GM18507 (cell line): ENCODE measurements at regions not wholly inside any gene's neighbourhood (a gene's known extent, or its start where the extent isn't known, plus 50 kb on each side); places are given as distances from the start of the nearest gene placed in this dataset.
"Not testable (repeated sequence)": the region's sequence is repeated elsewhere in the genome, so short reads cannot be mapped to it uniquely, and the experiment has no call there.

ENCODE experiments used
- DNase-seq: peaks from one replicate; pipeline ENCODE4 v3.0.0; 2011; ENCODE audit warnings: low read depth; ENCODE audit not compliant: insufficient read length; ENCODE audit errors: extremely low spot score
- FAIRE-seq: peaks from 2 replicates; lab custom pipeline; 2011; peaks lifted over from hg19 to GRCh38; lab: Jason Lieb, UNC

DNA sequence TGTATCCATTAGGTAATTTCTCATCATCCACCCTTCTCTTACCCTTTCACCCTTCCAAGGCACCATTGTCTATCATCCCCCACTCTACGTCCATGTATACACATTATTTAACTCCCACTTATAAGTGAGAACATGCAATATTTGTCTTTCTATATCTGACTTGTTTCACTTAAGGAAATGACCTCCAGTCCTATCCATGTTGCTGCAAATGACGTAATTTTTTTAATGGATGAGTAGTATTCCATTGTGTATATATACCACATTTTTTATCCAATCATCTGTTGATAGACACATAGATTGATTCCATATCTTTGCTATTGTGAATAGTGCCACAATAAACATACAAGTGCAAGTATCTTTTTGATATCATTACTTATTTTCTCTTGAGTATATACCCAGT, 322.9 kb upstream of the CXADR start:
- no peak for FAIRE-seq
- no peak for DNase-seq

DNA sequence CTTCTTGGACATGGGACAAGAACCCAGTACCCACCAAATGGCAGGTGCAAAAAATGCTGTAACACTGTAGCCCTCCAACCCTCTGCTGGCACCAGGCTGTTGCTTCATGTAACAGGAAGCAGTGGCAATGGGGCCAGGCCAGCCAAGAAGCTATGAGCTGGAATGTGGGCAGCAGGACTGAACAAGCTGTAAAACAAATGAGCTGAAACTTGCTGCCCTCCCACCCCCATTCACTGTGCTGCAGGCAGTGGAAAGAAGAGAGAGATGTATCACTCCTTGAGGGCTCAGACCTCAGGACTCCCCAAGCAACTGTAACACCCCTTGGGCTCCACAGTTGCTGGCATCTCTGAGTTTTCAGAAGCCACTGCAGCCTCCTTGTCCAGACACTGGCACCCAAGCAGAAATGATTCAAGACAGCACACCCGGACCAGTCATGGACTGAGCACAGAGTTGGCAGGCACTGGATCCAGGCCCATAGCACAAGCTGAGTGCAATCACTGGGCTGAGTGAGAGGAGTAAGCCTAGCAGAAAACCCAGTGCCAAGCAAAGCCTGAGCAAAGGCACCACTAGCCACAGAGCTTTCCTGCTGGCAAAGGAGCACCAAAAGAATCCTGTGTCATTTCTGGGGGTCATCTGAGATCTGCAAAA, 321.4 kb upstream of the CXADR start:
- no peak for FAIRE-seq
- DNase-seq = no peak

DNA sequence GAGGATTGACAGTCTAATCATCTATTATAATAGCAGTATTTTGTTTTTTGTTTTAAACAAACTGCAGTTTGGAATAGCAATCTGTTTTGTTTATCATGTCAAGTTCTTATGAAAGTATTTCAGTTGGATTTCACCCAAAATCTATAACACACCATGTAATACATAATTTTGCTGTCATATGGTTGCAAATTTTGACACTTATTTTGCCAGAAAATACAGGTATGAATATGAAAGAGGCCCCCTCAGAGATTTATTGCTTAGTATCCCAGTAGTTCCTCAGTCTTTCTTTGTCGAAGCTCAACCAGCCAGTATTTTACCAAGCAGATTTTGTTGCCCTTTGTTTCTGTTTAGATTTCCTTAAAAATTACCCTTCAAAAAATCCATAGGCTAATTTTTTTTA, 317.5 kb upstream of the CXADR start:
- DNase-seq (no peak), FAIRE-seq (no peak)

DNA sequence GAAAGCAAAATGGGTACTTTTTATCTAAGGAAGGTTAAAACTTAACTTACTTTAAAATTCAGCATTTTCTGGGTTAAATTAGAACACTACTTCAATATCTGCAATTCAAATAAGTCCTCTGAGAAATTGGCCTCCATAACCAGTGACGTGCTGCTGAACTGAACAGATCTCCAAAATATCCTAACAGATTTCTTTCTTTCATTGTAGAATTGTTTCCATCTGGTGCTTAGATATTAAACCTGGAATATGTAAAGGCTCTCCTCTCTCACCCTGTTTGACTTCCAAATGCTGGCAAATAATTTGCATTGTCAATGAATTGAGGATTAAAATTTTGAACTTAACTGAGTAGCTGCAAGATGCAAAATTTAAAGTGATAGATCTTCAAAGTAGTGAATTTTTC, 316.9 kb upstream of the CXADR start:
- no peak for FAIRE-seq
- DNase-seq = no peak

- no peak for DNase-seq
- FAIRE-seq = no peak
Measured at GRCh38 chr21:17196623-17197022, 316.2 kb upstream of the CXADR start.

DNA sequence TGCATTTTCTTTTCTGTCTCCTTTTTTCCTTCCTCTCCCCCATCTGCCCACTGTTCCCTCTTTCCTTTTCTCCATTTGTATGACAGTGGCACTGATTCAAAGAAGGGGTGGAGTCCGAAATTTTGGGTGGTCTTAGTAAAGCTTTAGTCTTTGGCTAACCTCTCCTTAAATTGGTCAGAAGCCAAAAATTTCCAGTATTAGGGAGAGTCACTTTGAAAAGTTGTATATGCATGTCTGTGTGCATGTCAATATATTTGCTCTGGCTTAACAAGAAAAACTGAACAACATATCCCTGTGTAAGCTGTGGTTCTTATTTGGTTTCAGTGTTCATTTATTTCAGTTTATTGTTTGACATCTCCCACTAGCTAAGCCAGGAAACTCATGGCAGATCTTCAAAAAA, 314.8 kb upstream of the CXADR start:
- no peak for DNase-seq
- no peak for FAIRE-seq

DNA sequence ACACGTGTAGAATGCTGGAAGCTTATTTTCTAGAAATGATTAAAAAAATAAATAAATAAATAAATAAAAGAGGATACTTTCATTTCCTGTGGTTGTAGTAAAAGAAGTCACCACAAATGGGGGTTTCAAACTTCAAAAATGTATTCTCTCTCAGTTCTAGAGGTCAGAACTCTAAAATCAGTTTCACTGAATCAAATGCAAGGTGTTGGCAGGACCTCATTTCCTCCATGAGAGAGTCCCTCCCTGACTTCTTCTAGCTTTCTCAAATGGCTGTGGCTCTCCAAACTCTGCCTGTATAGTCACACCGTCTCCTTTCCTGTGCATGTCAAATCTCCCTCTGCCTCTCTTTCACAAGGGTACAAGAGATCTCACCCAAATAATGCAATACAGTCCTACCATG, 312.6 kb upstream of the CXADR start:
- FAIRE-seq = no peak

GRCh38 chr21:17201741-17202260, 311.0 kb upstream of the CXADR start:
- FAIRE-seq (no peak), DNase-seq (no peak)

More for the DNA sequence above, 312.6 kb upstream of the CXADR start:
- DNase-seq = no peak

- no peak for FAIRE-seq
Measured at GRCh38 chr21:17214801-17215200, 298.0 kb upstream of the CXADR start.

DNA sequence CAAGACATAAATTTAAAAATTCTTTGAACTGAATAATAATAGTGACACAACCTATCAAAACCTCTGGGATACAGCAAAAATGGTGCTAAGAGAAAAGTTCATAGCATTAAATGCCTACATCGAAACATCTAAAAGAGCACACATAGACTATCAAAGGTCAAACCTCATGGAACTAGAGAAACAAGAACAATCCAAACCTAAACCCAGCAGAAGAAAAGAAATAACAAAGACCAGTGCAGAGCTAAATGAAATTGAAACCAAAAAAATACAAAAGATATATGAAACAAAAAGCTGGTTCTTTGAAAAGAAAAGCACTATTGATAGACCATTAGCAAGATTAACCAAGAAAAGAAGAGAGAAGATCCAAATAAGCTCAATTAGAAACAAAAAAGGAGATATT, 293.8 kb upstream of the CXADR start:
- not testable (repeated sequence) for FAIRE-seq, DNase-seq

More at GRCh38 chr21:17214801-17215200, 298.0 kb upstream of the CXADR start:
- no peak for DNase-seq

DNA sequence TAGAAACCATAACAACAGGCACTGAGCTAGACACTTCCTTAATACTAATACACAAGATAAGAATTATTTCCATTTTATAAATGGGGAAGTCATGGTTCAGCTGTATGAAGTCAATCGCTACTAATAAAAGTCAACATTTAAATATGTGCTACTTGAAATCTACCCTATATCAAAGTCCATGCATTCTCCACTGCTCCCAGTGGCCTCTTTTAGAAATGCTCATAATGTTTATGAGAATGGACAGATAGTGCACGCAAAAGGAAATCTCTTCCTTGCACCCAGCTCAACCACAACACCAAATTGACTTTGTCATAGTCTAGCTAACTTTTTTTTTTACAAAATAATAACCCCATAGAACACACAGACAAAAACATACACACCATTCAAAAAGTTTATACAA, 281.7 kb upstream of the CXADR start:
- no peak for FAIRE-seq
- DNase-seq = no peak

GRCh38 chr21:17231771-17232170, 281.1 kb upstream of the CXADR start:
- DNase-seq = no peak
- no peak for FAIRE-seq

GRCh38 chr21:17238468-17238867, 274.4 kb upstream of the CXADR start:
- FAIRE-seq = no peak

DNA sequence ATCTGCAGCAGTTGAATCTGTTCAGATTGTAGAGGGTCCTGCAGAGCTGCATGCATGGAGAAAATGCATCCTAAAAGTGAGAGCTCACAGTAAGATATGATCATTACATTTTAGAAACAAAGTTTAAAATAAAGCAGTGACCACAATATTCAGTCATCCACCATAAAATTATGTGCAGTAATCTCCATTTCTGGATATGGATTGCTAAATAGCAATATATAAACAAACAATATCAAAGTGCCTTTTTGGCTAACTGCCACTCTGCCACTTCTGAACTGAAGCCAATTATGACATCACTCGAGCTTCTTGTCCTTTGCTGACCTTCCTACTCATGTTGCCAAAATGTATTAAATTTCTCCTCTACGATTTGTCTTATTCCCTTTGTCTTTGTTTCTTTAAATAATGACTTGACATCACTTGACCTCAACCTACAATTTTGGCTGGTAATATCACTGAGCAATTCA, 262.0 kb upstream of the CXADR start:
- FAIRE-seq (no peak), DNase-seq (no peak)

More at GRCh38 chr21:17238468-17238867, 274.4 kb upstream of the CXADR start:
- DNase-seq = no peak

DNA sequence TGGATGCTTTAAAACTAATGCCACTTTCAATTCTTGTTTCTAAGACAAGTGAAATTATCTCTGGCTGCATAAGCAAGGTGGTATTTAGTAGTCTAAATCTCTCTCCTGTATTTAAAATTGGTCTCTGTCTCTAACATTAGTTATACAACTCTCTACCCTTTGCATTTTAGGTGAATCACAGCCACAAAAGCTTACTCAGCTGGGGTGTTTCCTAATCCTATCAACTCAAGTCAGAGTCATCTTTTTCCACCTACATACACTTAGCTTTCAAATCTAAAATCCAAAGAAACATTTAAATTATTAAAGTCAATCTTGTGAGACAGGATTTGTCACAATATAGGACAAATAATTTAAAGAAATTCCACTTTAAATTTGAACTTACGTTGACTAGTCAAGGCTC, 255.1 kb upstream of the CXADR start:
- no peak for FAIRE-seq
- DNase-seq = no peak

- FAIRE-seq (no peak), DNase-seq (no peak)
Measured at GRCh38 chr21:17264182-17264581, 248.7 kb upstream of the CXADR start.

- DNase-seq = no peak
- FAIRE-seq = no peak
Measured at GRCh38 chr21:17269760-17270159, 243.1 kb upstream of the CXADR start.

DNA sequence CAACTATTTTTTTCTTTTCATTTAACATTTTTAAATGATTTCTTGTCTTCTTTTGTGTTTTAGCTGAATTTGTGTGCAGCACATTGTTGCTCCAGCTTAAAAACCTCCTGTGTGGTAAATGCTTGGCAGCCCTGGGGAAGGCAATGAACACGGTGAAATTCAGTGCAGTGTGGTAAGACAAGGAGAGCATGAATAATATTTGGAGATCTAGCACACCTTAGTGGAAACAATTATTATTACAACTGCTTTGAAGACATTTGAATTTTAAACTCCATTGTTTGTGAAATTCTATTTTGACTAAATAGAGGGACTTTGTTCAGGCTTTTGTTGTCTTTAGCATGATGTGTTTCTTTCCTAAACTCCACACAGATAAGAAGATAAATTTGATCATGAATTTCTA, 242.6 kb upstream of the CXADR start:
- FAIRE-seq = no peak
- no peak for DNase-seq

- DNase-seq (no peak), FAIRE-seq (no peak)
Measured at GRCh38 chr21:17279663-17280062, 233.2 kb upstream of the CXADR start.

GRCh38 chr21:17293016-17293562, 219.8 kb upstream of the CXADR start:
- FAIRE-seq, DNase-seq: not testable (repeated sequence)

DNA sequence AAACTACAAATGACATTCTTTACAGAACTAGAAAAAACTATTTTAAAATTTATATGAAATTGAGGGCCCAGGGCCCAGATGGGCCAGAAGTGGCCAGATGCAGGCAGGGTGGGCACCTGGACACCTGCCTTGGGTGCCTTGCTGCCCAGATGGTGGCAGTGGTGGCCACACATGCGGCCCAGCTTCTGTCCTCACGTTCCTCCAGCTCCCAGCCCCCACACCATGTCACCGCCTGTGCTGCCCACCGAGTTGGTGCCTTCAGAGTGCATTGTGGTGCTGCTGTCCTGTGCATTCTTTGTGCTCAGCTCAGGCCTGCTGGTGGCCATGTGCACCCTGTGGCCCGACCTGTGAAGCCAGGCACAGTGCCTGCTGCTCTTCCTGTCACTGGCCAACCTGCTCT, 216.8 kb upstream of the CXADR start:
- DNase-seq (no peak), FAIRE-seq (no peak)
